ENCODE measurements at regions not wholly inside any gene's neighbourhood (a gene's known extent, or its start where the extent isn't known, plus 50 kb on each side); places are given as distances from the start of the nearest gene placed in this dataset.

DNA sequence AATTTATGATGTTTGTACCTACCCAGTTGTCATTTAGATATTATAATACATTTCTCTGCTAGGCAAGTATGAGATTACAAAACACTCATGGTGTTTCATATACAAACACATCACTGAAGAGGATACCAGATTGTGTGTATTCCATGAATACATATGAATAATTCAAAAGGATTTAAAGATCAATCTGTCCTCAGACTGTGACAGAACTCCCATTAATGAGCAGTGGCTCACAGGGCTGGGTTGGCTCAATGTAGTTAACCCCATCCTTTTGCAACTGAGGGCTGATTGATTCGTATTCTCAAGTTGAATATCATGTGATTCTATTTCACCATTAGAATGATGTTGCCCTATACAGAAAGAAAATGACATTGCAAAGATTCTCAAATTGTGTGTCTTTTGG lies 79.6 kb upstream of the SPANXN2 start:
- DNase-seq: no peak
- TF ChIP-seq GATA1 (IDR thresholded peaks at IDR 0.05; ENCODE audit: low read depth, low read length) (no peak), POLR2A (IDR thresholded peaks at IDR 0.05; ENCODE audit: low read length) (no peak)

DNA sequence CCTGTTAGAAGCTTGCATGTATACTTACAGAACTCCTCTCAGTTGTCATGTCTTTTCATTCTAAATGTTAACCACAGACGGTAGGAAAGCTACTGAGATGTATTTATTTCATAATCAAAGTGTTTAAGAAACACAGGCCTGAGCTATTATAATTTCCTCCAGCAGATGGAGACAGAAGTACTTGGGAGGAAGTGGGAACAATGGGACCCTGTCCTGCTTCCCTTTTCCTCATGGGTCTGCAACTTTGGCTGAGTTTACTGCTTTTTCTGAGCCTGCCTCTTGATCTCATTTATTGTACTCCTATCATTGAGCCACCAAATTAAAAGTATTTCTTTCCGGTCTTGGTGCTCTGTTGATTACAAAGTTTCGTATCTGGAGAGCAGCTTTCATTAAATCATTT lies 67.7 kb upstream of the SPANXN2 start:
- TF ChIP-seq POLR2A (IDR thresholded peaks at IDR 0.05; ENCODE audit: low read length) (no peak), GATA1 (IDR thresholded peaks at IDR 0.05; ENCODE audit: low read depth, low read length) (no peak)
- peak in 1 of 2 experiments; percentile 0 for DNase-seq

DNA sequence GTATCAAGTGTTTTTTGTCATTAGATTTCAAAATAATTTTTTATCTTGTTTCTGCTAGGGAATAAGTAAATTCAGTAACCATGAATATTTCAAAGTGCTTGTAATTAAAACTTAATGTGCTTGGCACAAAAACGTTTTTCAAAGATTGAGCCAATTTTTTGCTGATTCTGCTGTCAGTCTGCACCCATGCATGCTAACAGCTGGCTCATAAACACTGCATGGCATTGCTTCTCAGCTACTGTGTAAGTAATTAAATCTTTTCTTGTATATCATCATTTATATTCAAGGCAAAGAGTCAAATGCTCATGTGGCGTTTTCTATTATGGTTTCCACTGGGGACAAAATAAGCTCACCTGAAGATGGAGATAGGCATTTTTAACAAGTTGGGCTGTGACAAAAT lies 66.8 kb upstream of the SPANXN2 start:
- no peak for DNase-seq
- TF ChIP-seq POLR2A (IDR thresholded peaks at IDR 0.05; ENCODE audit: low read length) (no peak), GATA1 (IDR thresholded peaks at IDR 0.05; ENCODE audit: low read depth, low read length) (no peak)

DNA sequence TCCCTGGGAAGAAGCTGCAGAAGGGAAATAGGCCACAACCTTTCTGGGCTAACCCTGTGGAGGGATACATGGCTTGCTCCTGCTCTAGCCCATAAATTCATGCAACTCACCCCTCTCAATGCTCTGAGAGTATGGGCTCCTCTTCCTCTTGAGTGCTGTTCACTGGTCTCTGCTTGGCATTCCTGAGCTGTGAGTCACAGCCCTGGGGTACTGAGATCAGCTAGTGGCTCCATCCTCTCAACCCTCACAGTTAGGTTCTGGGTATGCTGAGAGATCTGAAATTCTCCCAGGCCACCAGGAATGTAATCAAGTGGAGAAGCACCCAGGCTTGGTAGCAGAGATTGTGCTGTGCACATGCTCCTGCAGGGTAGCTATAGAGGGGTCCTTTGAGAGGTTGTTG lies 60.6 kb upstream of the SPANXN2 start:
- TF ChIP-seq POLR2A (IDR thresholded peaks at IDR 0.05; ENCODE audit: low read length) (no peak), GATA1 (IDR thresholded peaks at IDR 0.05; ENCODE audit: low read depth, low read length) (no peak)

More for the DNA sequence above, 60.6 kb upstream of the SPANXN2 start:
- DNase-seq: no peak

Measured in erythroblast (primary cell).